ENCODE measurements at regions not wholly inside any gene's neighbourhood (a gene's known extent, or its start where the extent isn't known, plus 50 kb on each side); places are given as distances from the start of the nearest gene placed in this dataset.

DNA sequence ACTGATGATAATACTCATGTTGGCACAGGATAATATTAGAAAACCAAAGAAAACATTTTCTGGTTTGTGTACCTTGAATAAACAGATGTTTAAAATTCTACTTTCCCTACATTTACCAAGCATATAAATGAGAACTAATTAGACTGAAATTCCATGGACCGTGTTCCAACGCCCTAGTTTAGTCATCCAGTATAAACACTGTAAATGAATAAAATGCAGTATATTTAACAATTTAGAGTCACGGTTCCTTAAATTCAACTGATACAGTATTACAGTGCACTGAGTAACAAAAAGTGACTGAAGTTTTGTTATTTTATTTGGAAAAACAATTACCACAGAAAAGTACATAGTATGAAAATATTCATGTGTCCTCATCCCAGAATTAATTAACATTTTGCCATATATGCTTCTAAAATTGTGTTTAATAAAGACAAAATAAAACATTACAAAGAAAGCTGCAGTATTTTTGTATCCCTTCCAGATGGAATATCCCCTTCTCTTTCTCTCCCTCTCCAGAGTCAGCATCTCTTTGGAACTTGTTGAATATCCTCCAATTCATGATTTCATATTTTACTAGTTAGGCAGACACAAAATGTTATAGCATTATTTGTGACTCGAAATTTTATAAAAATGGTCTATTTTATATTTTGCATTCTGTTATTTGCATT lies 112.5 kb downstream of the HMHB1 start:
- TF ChIP-seq CTCF (IDR thresholded peaks at IDR 0.05), result no peak
- TF ChIP-seq EP300 (IDR thresholded peaks at IDR 0.05), result no peak
- no peak for TF ChIP-seq POLR2A (IDR thresholded peaks at IDR 0.05; ENCODE audit: low read depth)
- TF ChIP-seq POLR2AphosphoS5 (IDR thresholded peaks at IDR 0.05), result no peak
